Mononuclear cell (primary cell): ENCODE measurements at regions not wholly inside any gene's neighbourhood (a gene's known extent, or its start where the extent isn't known, plus 50 kb on each side); places are given as distances from the start of the nearest gene placed in this dataset.

Source experiments
- H3K27me3 ChIP-seq: 2 replicates; pipeline ENCODE4 v1.6.0; 2011; ENCODE audit warnings: low read length, control low read depth; ENCODE audit not compliant: insufficient read depth
- H3K4me1 ChIP-seq: 2 replicates; pipeline ENCODE4 v1.5.1; 2011; ENCODE audit warnings: mild to moderate bottlenecking, low read length, control low read depth; ENCODE audit not compliant: insufficient read depth
- H3K4me3 ChIP-seq: 2 replicates; pipeline ENCODE4 v1.5.1; 2011; ENCODE audit warnings: mild to moderate bottlenecking, low read length, moderate library complexity
- H3K9me3 ChIP-seq: 2 replicates; pipeline ENCODE4 v1.5.1; 2011; ENCODE audit warnings: low read depth, mild to moderate bottlenecking, control low read depth, low read length

- Histone ChIP-seq H3K27me3 (no peaks in the 10 kb centered on the region), H3K9me3 (no peaks in the 10 kb centered on the region), H3K4me1 (no peaks in the 10 kb centered on the region), H3K4me3 (no peak overlapping the region)
These were observed 307.8 kb downstream of the NR2F1-AS1 start for GRCh38 chr5:93273176-93273575.

GRCh38 chr5:93272108-93272507 is 308.9 kb downstream of the NR2F1-AS1 start:
- Histone ChIP-seq H3K27me3 (no peaks in the 10 kb centered on the region), H3K4me1 (no peaks in the 10 kb centered on the region), H3K9me3 (no peaks in the 10 kb centered on the region), H3K4me3 (no peak overlapping the region)

GRCh38 chr5:93267736-93268135 is 313.3 kb downstream of the NR2F1-AS1 start:
- Histone ChIP-seq H3K27me3 (no peaks in the 10 kb centered on the region), H3K4me3 (no peak overlapping the region), H3K4me1 (no peaks in the 10 kb centered on the region), H3K9me3 (no peaks in the 10 kb centered on the region)

- Histone ChIP-seq H3K4me1 (no peaks in the 10 kb centered on the region), H3K27me3 (no peaks in the 10 kb centered on the region), H3K9me3 (no peaks in the 10 kb centered on the region), H3K4me3 (no peak overlapping the region)
These were observed 313.7 kb downstream of the NR2F1-AS1 start for GRCh38 chr5:93267276-93267675.

- Histone ChIP-seq H3K27me3 (no peaks in the 10 kb centered on the region), H3K4me1 (no peaks in the 10 kb centered on the region), H3K4me3 (no peak overlapping the region), H3K9me3 (no peaks in the 10 kb centered on the region)
These were observed 323.4 kb downstream of the NR2F1-AS1 start for GRCh38 chr5:93257616-93258015.

GRCh38 chr5:93255796-93256195 is 325.2 kb downstream of the NR2F1-AS1 start:
- H3K9me3 ChIP-seq = no peaks in the 10 kb centered on the region
- no peaks in the 10 kb centered on the region for H3K27me3 ChIP-seq

GRCh38 chr5:93252165-93252564 is 328.9 kb downstream of the NR2F1-AS1 start:
- Histone ChIP-seq H3K4me3 (no peak overlapping the region), H3K9me3 (no peaks in the 10 kb centered on the region), H3K4me1 (no peaks in the 10 kb centered on the region), H3K27me3 (no peaks in the 10 kb centered on the region)

More at GRCh38 chr5:93255796-93256195, 325.2 kb downstream of the NR2F1-AS1 start:
- Histone ChIP-seq H3K4me1 (no peaks in the 10 kb centered on the region), H3K4me3 (no peak overlapping the region)

GRCh38 chr5:93251347-93251746 is 329.7 kb downstream of the NR2F1-AS1 start:
- Histone ChIP-seq H3K4me1 (no peaks in the 10 kb centered on the region), H3K9me3 (no peaks in the 10 kb centered on the region), H3K27me3 (no peaks in the 10 kb centered on the region), H3K4me3 (no peak overlapping the region)

- no peaks in the 10 kb centered on the region for H3K27me3 ChIP-seq
- no peaks in the 10 kb centered on the region for H3K9me3 ChIP-seq
- H3K4me3 ChIP-seq = no peak overlapping the region
- H3K4me1 ChIP-seq = no peaks in the 10 kb centered on the region
These were observed 330.6 kb downstream of the NR2F1-AS1 start for GRCh38 chr5:93250424-93250823.

GRCh38 chr5:93249651-93250289 is 331.2 kb downstream of the NR2F1-AS1 start:
- H3K27me3 ChIP-seq = no peaks in the 10 kb centered on the region
- no peak overlapping the region for H3K4me3 ChIP-seq
- H3K4me1 ChIP-seq = no peaks in the 10 kb centered on the region
- no peaks in the 10 kb centered on the region for H3K9me3 ChIP-seq

- no peaks in the 10 kb centered on the region for H3K27me3 ChIP-seq
- H3K9me3 ChIP-seq = no peaks in the 10 kb centered on the region
- no peaks in the 10 kb centered on the region for H3K4me1 ChIP-seq
- no peak overlapping the region for H3K4me3 ChIP-seq
These were observed 333.9 kb downstream of the NR2F1-AS1 start for GRCh38 chr5:93247105-93247504.

GRCh38 chr5:93246090-93246855 is 334.7 kb downstream of the NR2F1-AS1 start:
- no peaks in the 10 kb centered on the region for H3K4me1 ChIP-seq
- H3K27me3 ChIP-seq = no peaks in the 10 kb centered on the region
- H3K9me3 ChIP-seq = no peaks in the 10 kb centered on the region
- no peak overlapping the region for H3K4me3 ChIP-seq

- Histone ChIP-seq H3K4me1 (no peaks in the 10 kb centered on the region), H3K4me3 (no peak overlapping the region), H3K27me3 (no peaks in the 10 kb centered on the region), H3K9me3 (no peaks in the 10 kb centered on the region)
These were observed 335.8 kb downstream of the NR2F1-AS1 start for GRCh38 chr5:93245226-93245625.

- H3K9me3 ChIP-seq = no peaks in the 10 kb centered on the region
- no peaks in the 10 kb centered on the region for H3K27me3 ChIP-seq
- H3K4me3 ChIP-seq = no peak overlapping the region
- H3K4me1 ChIP-seq = no peaks in the 10 kb centered on the region
These were observed 337.5 kb downstream of the NR2F1-AS1 start for GRCh38 chr5:93243481-93243880.

- H3K4me1 ChIP-seq = no peaks in the 10 kb centered on the region
- no peaks in the 10 kb centered on the region for H3K9me3 ChIP-seq
- H3K27me3 ChIP-seq = no peaks in the 10 kb centered on the region
- H3K4me3 ChIP-seq = no peak overlapping the region
These were observed 340.7 kb downstream of the NR2F1-AS1 start for GRCh38 chr5:93240228-93240834.
